GM12865 (cell line): ENCODE measurements at regions not wholly inside any gene's neighbourhood (a gene's known extent, or its start where the extent isn't known, plus 50 kb on each side); places are given as distances from the start of the nearest gene placed in this dataset.

Experiments used
- DNase-seq: peaks from one replicate; pipeline ENCODE4 v3.0.0; 2010; ENCODE audit warnings: low read depth
- H3K4me3 ChIP-seq: 2 replicates; pipeline ENCODE4 v1.5.1; 2011; ENCODE audit warnings: mild to moderate bottlenecking, low read depth, low read length, control low read depth
- CTCF ChIP-seq: IDR thresholded peaks from 2 replicates; pipeline ENCODE4 v1.5.1; 2011; ENCODE audit warnings: low read length, control low read depth, low read depth, inconsistent platforms; ENCODE audit not compliant: insufficient read depth; ENCODE audit errors: missing control alignments

- DNase-seq, result no peak
- no peak for TF ChIP-seq CTCF
- no peak overlapping the region for H3K4me3 ChIP-seq
These were observed 75.7 kb upstream of the TPRG1 start for GRCh38 chr3:189096092-189096491.

- TF ChIP-seq CTCF, result no peak
- no peak overlapping the region for H3K4me3 ChIP-seq
- no peak for DNase-seq
These were observed 72.7 kb upstream of the TPRG1 start for GRCh38 chr3:189099031-189099471.

DNA sequence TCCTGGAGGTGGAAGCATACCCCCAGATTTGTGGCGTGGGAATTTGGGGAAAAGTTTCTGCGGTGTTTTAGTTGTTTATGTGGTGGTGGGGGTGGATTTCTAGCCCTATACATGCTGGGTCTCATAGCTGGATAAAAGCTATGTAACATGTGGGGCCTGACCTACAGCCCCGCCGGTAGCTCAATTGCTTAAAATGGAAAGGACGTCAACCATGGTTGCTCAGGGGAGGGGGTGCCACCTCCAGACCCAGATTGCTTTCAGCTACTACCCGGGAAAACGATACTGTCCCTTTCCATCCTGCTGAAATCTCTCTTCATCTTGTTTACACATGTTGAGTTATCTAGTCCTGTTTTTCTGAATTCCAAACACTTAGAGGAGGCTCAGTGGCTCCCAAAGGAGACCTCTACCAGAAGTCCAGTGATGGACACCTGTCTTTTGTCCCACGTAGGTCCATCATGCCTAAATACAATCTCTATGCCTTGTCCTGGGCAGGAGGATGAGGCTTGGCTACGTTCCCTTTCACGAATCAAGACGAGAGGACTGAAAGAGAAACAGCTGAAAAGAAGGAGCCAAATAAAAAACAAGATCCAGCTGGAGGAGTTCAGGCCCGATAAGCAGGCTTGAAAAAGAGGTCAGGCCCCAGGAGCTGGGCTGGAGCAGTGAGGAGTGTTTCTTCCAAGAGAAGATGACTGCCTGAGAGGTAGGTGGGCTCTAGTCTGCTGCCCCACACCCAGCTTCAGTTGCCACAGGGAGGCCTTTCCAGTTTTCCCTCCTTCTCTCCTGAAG, 72.1 kb upstream of the TPRG1 start:
- no peak for TF ChIP-seq CTCF
- no peak overlapping the region for H3K4me3 ChIP-seq
- no peak for DNase-seq

- no peak for TF ChIP-seq CTCF
- no peak overlapping the region for H3K4me3 ChIP-seq
- no peak for DNase-seq
These were observed 70.9 kb upstream of the TPRG1 start for GRCh38 chr3:189100866-189101265.

DNA sequence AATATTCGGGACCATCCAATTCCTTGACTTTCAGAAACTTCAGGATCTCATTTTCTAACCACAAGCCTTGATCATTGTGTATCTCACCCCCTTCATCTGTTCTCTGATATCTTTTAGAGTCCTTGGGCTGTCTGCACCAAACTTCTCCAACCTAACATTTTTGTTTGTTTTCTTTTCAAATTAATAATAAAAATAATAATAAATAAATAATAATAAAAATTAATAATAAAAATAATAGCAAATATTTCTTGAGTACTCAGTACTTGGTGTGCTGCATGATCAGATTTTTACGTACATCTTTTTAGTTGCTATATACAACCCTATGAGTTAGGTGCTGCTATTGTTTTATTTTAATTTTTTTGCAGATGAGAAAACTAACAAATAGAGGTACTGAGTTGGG, 70.2 kb upstream of the TPRG1 start:
- no peak for TF ChIP-seq CTCF
- H3K4me3 ChIP-seq, result no peak overlapping the region
- no peak for DNase-seq

- no peak overlapping the region for H3K4me3 ChIP-seq
- DNase-seq, result no peak
- TF ChIP-seq CTCF, result no peak
These were observed 68.6 kb upstream of the TPRG1 start for GRCh38 chr3:189103208-189103607.

- no peak for TF ChIP-seq CTCF
- DNase-seq, result no peak
- no peak overlapping the region for H3K4me3 ChIP-seq
These were observed 63.7 kb upstream of the TPRG1 start for GRCh38 chr3:189108067-189108466.
